B cell (primary cell): ENCODE measurements at regions not wholly inside any gene's neighbourhood (a gene's known extent, or its start where the extent isn't known, plus 50 kb on each side); places are given as distances from the start of the nearest gene placed in this dataset.

Source experiments
- ATAC-seq: fragments of 200-7000 bp; cut with Tn5 transposase; one replicate; pipeline ENCODE4 v1.10.0; 2021; ENCODE audit warnings: low read depth, mild to moderate bottlenecking, moderate number of reproducible peaks, moderate library complexity
- CTCF ChIA-PET: fragments of 350-600 bp; sonication (Branson Sonifier 250); formaldehyde crosslinking; loops from one replicate; lab custom pipeline; 2021; ENCODE audit warnings: antibody characterized with exemption, inconsistent platforms; lab: Charles Lee
- POLR2A ChIA-PET: fragments of 350-600 bp; sonication (Branson Sonifier 250); formaldehyde crosslinking; loops from one replicate; lab custom pipeline; 2021; ENCODE audit warnings: antibody characterized with exemption; lab: Charles Lee
- DNase-seq: peaks from one replicate; pipeline ENCODE4 v3.0.0; 2013
- H2AFZ ChIP-seq: 2 replicates; pipeline ENCODE4 v1.6.1; 2012; ENCODE audit warnings: mild to moderate bottlenecking, low read depth, low read length; ENCODE audit not compliant: insufficient read depth, poor library complexity, severe bottlenecking
- H3K27ac ChIP-seq, 2 donors: 1 replicate in 1 of 2; 2 replicates in 1 of 2; pipeline ENCODE4 v1.5.1; 2012 to 2013; ENCODE audit warnings: low read length in 2 of 2, mild to moderate bottlenecking in 2 of 2, moderate library complexity in 1 of 2
- H3K27me3 ChIP-seq, 4 experiments: fragments of 200-600 bp in 1 of 4; sonication (generic) in 1 of 4; replicated peaks in 1 of 4; 1 replicate in 2 of 4; 2 replicates in 2 of 4; pipeline versions ENCODE4 v1.6.1 to v1.7.0; 2013 to 2016; ENCODE audit warnings: low read length in 3 of 4, mild to moderate bottlenecking in 2 of 4, mixed read lengths in 1 of 4, moderate library complexity in 1 of 4; ENCODE audit not compliant: insufficient read depth in 4 of 4, control insufficient read depth in 3 of 4; ENCODE audit errors: control extremely low read depth in 1 of 4
- H3K36me3 ChIP-seq, 2 experiments: replicated peaks in 1 of 2; 1 replicate in 1 of 2; 2 replicates in 1 of 2; pipeline versions ENCODE4 v1.6.1 to v1.7.1; 2013; ENCODE audit warnings: low read length in 1 of 2; ENCODE audit not compliant: insufficient read depth in 2 of 2, control insufficient read depth in 1 of 2; ENCODE audit errors: control extremely low read depth in 1 of 2, extremely low read depth in 1 of 2
- H3K4me1 ChIP-seq, 2 donors: fragments of 200-600 bp in 1 of 2; sonication (generic) in 1 of 2; 1 replicate in 1 of 2; 2 replicates in 1 of 2; pipeline versions ENCODE4 v1.5.1 to v1.6.1; 2013 to 2017; ENCODE audit warnings: low read length in 2 of 2; ENCODE audit not compliant: control insufficient read depth in 2 of 2, insufficient read depth in 2 of 2
- H3K4me2 ChIP-seq: replicated peaks from 2 replicates; pipeline ENCODE3; 2012; ENCODE audit warnings: mild to moderate bottlenecking, low read depth, low read length; ENCODE audit not compliant: poor library complexity, severe bottlenecking
- H3K4me3 ChIP-seq, 5 experiments: fragments of 200-600 bp in 1 of 5; sonication (generic) in 1 of 5; 1 replicate in 3 of 5; 2 replicates in 2 of 5; pipeline versions ENCODE4 v1.5.1 to v1.7.0; 2011 to 2016; ENCODE audit warnings: low read length in 4 of 5, mild to moderate bottlenecking in 4 of 5, low read depth in 2 of 5, control low read depth in 1 of 5, moderate library complexity in 1 of 5; ENCODE audit not compliant: insufficient read depth in 1 of 5; ENCODE audit errors: control extremely low read depth in 1 of 5, extremely low read depth in 1 of 5
- H3K79me2 ChIP-seq: fragments of 200-600 bp; sonication (generic); one replicate; pipeline ENCODE4 v1.6.0; 2016; ENCODE audit warnings: low read length; ENCODE audit not compliant: control insufficient read depth, insufficient read depth
- H3K9ac ChIP-seq: fragments of 200-600 bp; sonication (generic); 2 replicates; pipeline ENCODE4 v1.6.1; 2017; ENCODE audit warnings: mild to moderate bottlenecking, low read length, moderate library complexity
- H3K9me3 ChIP-seq, 3 donors: one replicate each; pipeline versions ENCODE4 v1.6.1 to v1.7.1; 2013; ENCODE audit warnings: low read length in 2 of 3; ENCODE audit not compliant: control insufficient read depth in 2 of 3, insufficient read depth in 1 of 3; ENCODE audit errors: control extremely low read depth in 1 of 3
- H4K20me1 ChIP-seq: 2 replicates; pipeline ENCODE4 v1.6.0; 2012; ENCODE audit warnings: mild to moderate bottlenecking, low read length; ENCODE audit not compliant: insufficient read depth, control insufficient read depth, poor library complexity, severe bottlenecking
- H3K27ac Mint-ChIP-seq: one replicate; pipeline ENCODE4 v1.8.0; 2021; ENCODE audit warnings: mixed read lengths
- H3K27me3 Mint-ChIP-seq: one replicate; pipeline ENCODE4 v1.8.0; 2021; ENCODE audit warnings: mixed read lengths
- H3K4me1 Mint-ChIP-seq: one replicate; pipeline ENCODE4 v1.8.0; 2021; ENCODE audit warnings: mixed read lengths
- H3K4me3 Mint-ChIP-seq: one replicate; pipeline ENCODE4 v1.8.0; 2021; ENCODE audit warnings: mixed read lengths
- H3K9me3 Mint-ChIP-seq: one replicate; pipeline ENCODE4 v1.8.0; 2022; ENCODE audit warnings: mixed read lengths; ENCODE audit not compliant: insufficient read depth
- CTCF ChIP-seq: fragments of 200-600 bp; IDR thresholded peaks from one replicate; pipeline ENCODE4 v1.8.0; 2022; ENCODE audit warnings: antibody characterized with exemption, mild to moderate bottlenecking
- EZH2 ChIP-seq: IDR thresholded peaks from 2 replicates; pipeline ENCODE4 v1.6.1; 2012; ENCODE audit warnings: borderline replicate concordance, low read depth, mild to moderate bottlenecking, moderate library complexity, low read length; ENCODE audit not compliant: insufficient read depth, poor library complexity, severe bottlenecking
- WGBS: methylation state at CpG from one replicate; pipeline ENCODE4 v1.1.5; 2013; ENCODE audit warnings: missing lambda C conversion rate; ENCODE audit not compliant: insufficient coverage; 5-methylcytosine and 5-hydroxymethylcytosine counted together
- intact Hi-C: fragments of 100-400 bp; cut with micrococcal nuclease; formaldehyde crosslinking; loops from one replicate; pipeline ENCODE4 v1.10.0; 2022

GRCh38 chr15:29401644-29402043, 132.0 kb upstream of the NSMCE3 start:
- Histone ChIP-seq H3K4me1 (no peaks in the 10 kb centered on the region), H3K9me3 (peaks cover 0 to 8% (median 0%) of the 10 kb centered on the region in 3 donors), H4K20me1 (no peaks in the 10 kb centered on the region), H2AFZ (no peak overlapping the region), H3K79me2 (no peaks in the 10 kb centered on the region), H3K4me2 (no peak overlapping the region), H3K27ac (no peak overlapping the region), H3K9ac (no peak overlapping the region), H3K4me3 (no peak overlapping the region), H3K27me3 (peaks cover 0 to 2% (median 0%) of the 10 kb centered on the region in 4 experiments), H3K36me3 (no peaks in the 10 kb centered on the region)
- H3K9me3 Mint-ChIP-seq: no peaks in the 10 kb centered on the region
- no peak overlapping the region for H3K4me3 Mint-ChIP-seq
- ATAC-seq (no peak), DNase-seq (no peak)
- intact Hi-C loops: no loop called here
- H3K27me3 Mint-ChIP-seq: peaks cover 3% of the 10 kb centered on the region
- no CpG with 5 or more reads among the region's 7 CpGs for WGBS
- H3K27ac Mint-ChIP-seq: no peak overlapping the region
- TF ChIP-seq EZH2 (no peak), CTCF (no peak)
- peaks cover 3% of the 10 kb centered on the region for H3K4me1 Mint-ChIP-seq
- ChIA-PET CTCF (no interaction called here), POLR2A (no interaction called here)

GRCh38 chr15:29400701-29401100, 131.1 kb upstream of the NSMCE3 start:
- peaks cover 7% of the 10 kb centered on the region for H3K27me3 Mint-ChIP-seq
- no peaks in the 10 kb centered on the region for H3K4me1 ChIP-seq
- ATAC-seq (no peak), DNase-seq (no peak)
- no peak overlapping the region for H3K4me3 Mint-ChIP-seq
- no peaks in the 10 kb centered on the region for H3K9me3 Mint-ChIP-seq
- intact Hi-C loops: no loop called here
- no peak overlapping the region for H3K4me3 ChIP-seq
- no peak overlapping the region for H2AFZ ChIP-seq
- H3K9me3 ChIP-seq: peaks cover 0 to 8% (median 0%) of the 10 kb centered on the region in 3 donors
- H3K27ac ChIP-seq: no peak overlapping the region
- no peak overlapping the region for H3K27ac Mint-ChIP-seq
- WGBS: 83% methylated on average over 4 of the region's 8 CpGs
- CTCF ChIA-PET: no interaction called here
- POLR2A ChIA-PET: no interaction called here
- H3K27me3 ChIP-seq: peaks cover 0 to 2% (median 0%) of the 10 kb centered on the region in 4 experiments
- no peak overlapping the region for H3K4me2 ChIP-seq
- no peaks in the 10 kb centered on the region for H3K79me2 ChIP-seq
- no peaks in the 10 kb centered on the region for H3K36me3 ChIP-seq
- TF ChIP-seq EZH2 (no peak), CTCF (no peak)
- no peaks in the 10 kb centered on the region for H4K20me1 ChIP-seq
- H3K4me1 Mint-ChIP-seq: peaks cover 3% of the 10 kb centered on the region
- H3K9ac ChIP-seq: no peak overlapping the region
